ENCODE measurements at regions not wholly inside any gene's neighbourhood (a gene's known extent, or its start where the extent isn't known, plus 50 kb on each side); places are given as distances from the start of the nearest gene placed in this dataset.

- TF ChIP-seq NR2C2 (CRISPR knock-in tag; IDR thresholded peaks at IDR 0.05), result no peak
- TF ChIP-seq OVOL2 (CRISPR knock-in tag; IDR thresholded peaks at IDR 0.05; ENCODE audit: borderline replicate concordance), result no peak
- no peak for TF ChIP-seq CREM (CRISPR knock-in tag; IDR thresholded peaks at IDR 0.05)
- TF ChIP-seq ETV6 (CRISPR knock-in tag; IDR thresholded peaks at IDR 0.05), result no peak
- no peak for TF ChIP-seq TEAD1 (CRISPR knock-in tag; IDR thresholded peaks at IDR 0.05)
- no peak for TF ChIP-seq ZNF512 (CRISPR knock-in tag; IDR thresholded peaks at IDR 0.05; ENCODE audit: borderline replicate concordance)
Observed at GRCh38 chr1:168917309-168917708, 188.3 kb upstream of the DPT start (continued).

- H3K4me3 Mint-ChIP-seq, result no peak overlapping the region
- H3K27ac Mint-ChIP-seq, result no peak overlapping the region
- H3K4me1 Mint-ChIP-seq, result peaks cover 32% of the 10 kb centered on the region
- no peak for ATAC-seq
- ChIA-PET POLR2A (no interaction called here), CTCF (interaction anchor here (0.9 kb wide), 1 partner anchor 314 kb away, joined by 3 read pairs; no protein-coding TSS in a partner anchor)
- TF ChIP-seq ZNF512 (CRISPR knock-in tag; IDR thresholded peaks at IDR 0.05; ENCODE audit: borderline replicate concordance), result no peak
- no peak for TF ChIP-seq NFE2L1 (CRISPR knock-in tag; IDR thresholded peaks at IDR 0.05)
- TF ChIP-seq ZNF138 (CRISPR knock-in tag; conservative IDR thresholded peaks at IDR 0.05), result no peak
- TF ChIP-seq ZNF121 (CRISPR knock-in tag; IDR thresholded peaks at IDR 0.05), result no peak
- TF ChIP-seq TEAD4 (CRISPR knock-in tag; IDR thresholded peaks at IDR 0.05), result no peak
- no peak for TF ChIP-seq PRRX2 (CRISPR knock-in tag; IDR thresholded peaks at IDR 0.05)
- TF ChIP-seq IRF2 (CRISPR knock-in tag; IDR thresholded peaks at IDR 0.05; ENCODE audit: borderline replicate concordance, low read depth), result no peak
- no peak for TF ChIP-seq GTF2I (CRISPR knock-in tag; conservative IDR thresholded peaks at IDR 0.05)
- DNase-seq (ENCODE audit: low spot score), result no peak
- no peaks in the 10 kb centered on the region for H3K27me3 Mint-ChIP-seq (ENCODE audit: low read depth)
- H3K36me3 Mint-ChIP-seq, result no peaks in the 10 kb centered on the region
- H3K9me3 Mint-ChIP-seq, result 0 out of 2 replicates have a peak, but pooled peaks cover 6% of the 10 kb centered on the region
Observed at GRCh38 chr1:168917796-168918195, 188.7 kb upstream of the ATP1B1 start.

- ATAC-seq, result peak; percentile 83
- ChIA-PET CTCF (interaction anchor here (0.9 to 1.0 kb wide), 2 partner anchors 282 to 316 kb away, joined by 3 to 4 read pairs; no protein-coding TSS in a partner anchor), POLR2A (no interaction called here)
- H3K27ac Mint-ChIP-seq, result peak overlapping the region; percentile 79
- 0 out of 2 replicates have a peak, but pooled peaks cover 6% of the 10 kb centered on the region for H3K9me3 Mint-ChIP-seq
- no peaks in the 10 kb centered on the region for H3K36me3 Mint-ChIP-seq
- DNase-seq (ENCODE audit: low spot score), result no peak
- H3K27me3 Mint-ChIP-seq (ENCODE audit: low read depth), result no peaks in the 10 kb centered on the region
- peaks cover 32% of the 10 kb centered on the region for H3K4me1 Mint-ChIP-seq
- H3K4me3 Mint-ChIP-seq, result no peak overlapping the region
- TF ChIP-seq FOXP1 (CRISPR knock-in tag; IDR thresholded peaks at IDR 0.05; ENCODE audit: borderline replicate concordance), result no peak
- TF ChIP-seq ZMAT4 (CRISPR knock-in tag; IDR thresholded peaks at IDR 0.05), result no peak
- TF ChIP-seq OVOL2 (CRISPR knock-in tag; IDR thresholded peaks at IDR 0.05; ENCODE audit: borderline replicate concordance), result no peak
- TF ChIP-seq ZNF532 (CRISPR knock-in tag; IDR thresholded peaks at IDR 0.05; ENCODE audit: borderline replicate concordance), result no peak
- no peak for TF ChIP-seq ATF6 (CRISPR knock-in tag; IDR thresholded peaks at IDR 0.05)
- TF ChIP-seq IRF2 (CRISPR knock-in tag; IDR thresholded peaks at IDR 0.05; ENCODE audit: borderline replicate concordance, low read depth), result no peak
- no peak for TF ChIP-seq MYBL2 (CRISPR knock-in tag; IDR thresholded peaks at IDR 0.05)
- TF ChIP-seq ZNF423 (CRISPR knock-in tag; IDR thresholded peaks at IDR 0.05), result no peak
- TF ChIP-seq NR3C1 (CRISPR knock-in tag; conservative IDR thresholded peaks at IDR 0.05; ENCODE audit: low read depth), result no peak
Observed at GRCh38 chr1:168918860-168919741, 187.4 kb upstream of the ATP1B1 start.
